Karpas-422 (cell line): ENCODE measurements at regions not wholly inside any gene's neighbourhood (a gene's known extent, or its start where the extent isn't known, plus 50 kb on each side); places are given as distances from the start of the nearest gene placed in this dataset.
A peak's percentile ranks its signal among the peaks of the same experiment; 100 is the strongest.

Experiments used
- DNase-seq: peaks from one replicate; pipeline ENCODE4 v3.0.0-alpha.2; 2015
- H2AFZ ChIP-seq: fragments of 200-600 bp; sonication (generic); 2 replicates; pipeline ENCODE4 v1.6.1; 2014; ENCODE audit warnings: antibody characterized with exemption, low read length, mixed read lengths
- H3K27ac ChIP-seq: fragments of 200-600 bp; sonication (generic); 2 replicates; pipeline ENCODE4 v1.5.1; 2014; ENCODE audit warnings: mild to moderate bottlenecking, low read length, moderate library complexity
- H3K27me3 ChIP-seq: fragments of 200-600 bp; sonication (generic); 2 replicates; pipeline ENCODE4 v1.6.1; 2014; ENCODE audit warnings: low read length, mixed read lengths
- H3K36me3 ChIP-seq: fragments of 200-600 bp; sonication (generic); 2 replicates; pipeline ENCODE4 v1.6.1; 2014; ENCODE audit warnings: low read length, mixed read lengths; ENCODE audit not compliant: insufficient read depth
- H3K4me1 ChIP-seq: fragments of 200-600 bp; sonication (generic); 2 replicates; pipeline ENCODE4 v1.6.1; 2014; ENCODE audit warnings: mild to moderate bottlenecking, low read length, mixed read lengths
- H3K4me2 ChIP-seq: fragments of 200-600 bp; sonication (generic); 2 replicates; pipeline ENCODE4 v1.6.1; 2014; ENCODE audit warnings: low read length, low read depth, mild to moderate bottlenecking; ENCODE audit not compliant: poor library complexity, severe bottlenecking
- H3K4me3 ChIP-seq: fragments of 200-600 bp; sonication (generic); 2 replicates; pipeline ENCODE4 v1.5.1; 2014; ENCODE audit warnings: mild to moderate bottlenecking, antibody characterized with exemption, low read length, mixed read lengths
- H3K79me2 ChIP-seq: fragments of 200-600 bp; sonication (generic); 2 replicates; pipeline ENCODE4 v1.6.1; 2014; ENCODE audit warnings: mild to moderate bottlenecking, low read length, mixed read lengths
- H3K9ac ChIP-seq: fragments of 200-600 bp; sonication (generic); 2 replicates; pipeline ENCODE4 v1.6.0; 2014; ENCODE audit warnings: low read length
- H3K9me2 ChIP-seq: fragments of 200-600 bp; sonication (generic), shearing (Covaris generic); replicated peaks from 2 replicates; pipeline ENCODE4 v1.6.0; 2014; ENCODE audit warnings: mild to moderate bottlenecking, low read length, moderate library complexity; ENCODE audit not compliant: insufficient read depth
- H3K9me3 ChIP-seq: fragments of 300-700, 200-600 bp; sonication (generic); 2 replicates; pipeline ENCODE4 v1.6.1; 2014; ENCODE audit warnings: low read length, mixed read lengths
- H4K20me1 ChIP-seq: fragments of 200-600 bp; sonication (generic); 2 replicates; pipeline ENCODE4 v1.6.1; 2014; ENCODE audit warnings: mild to moderate bottlenecking, antibody characterized with exemption, low read length, low read depth; ENCODE audit not compliant: insufficient read depth

- Histone ChIP-seq H4K20me1 (no peaks in the 10 kb centered on the region), H3K27ac (no peak overlapping the region), H3K9ac (no peak overlapping the region), H3K4me2 (no peak overlapping the region), H3K79me2 (no peaks in the 10 kb centered on the region), H3K9me2 (no peaks in the 10 kb centered on the region), H3K36me3 (no peaks in the 10 kb centered on the region), H3K4me1 (no peaks in the 10 kb centered on the region), H3K9me3 (no peaks in the 10 kb centered on the region), H3K27me3 (no peaks in the 10 kb centered on the region), H2AFZ (no peak overlapping the region), H3K4me3 (no peak overlapping the region)
- DNase-seq, result no peak
These were observed 153.7 kb downstream of the TUSC7 start for GRCh38 chr3:116863270-116863770.

DNA sequence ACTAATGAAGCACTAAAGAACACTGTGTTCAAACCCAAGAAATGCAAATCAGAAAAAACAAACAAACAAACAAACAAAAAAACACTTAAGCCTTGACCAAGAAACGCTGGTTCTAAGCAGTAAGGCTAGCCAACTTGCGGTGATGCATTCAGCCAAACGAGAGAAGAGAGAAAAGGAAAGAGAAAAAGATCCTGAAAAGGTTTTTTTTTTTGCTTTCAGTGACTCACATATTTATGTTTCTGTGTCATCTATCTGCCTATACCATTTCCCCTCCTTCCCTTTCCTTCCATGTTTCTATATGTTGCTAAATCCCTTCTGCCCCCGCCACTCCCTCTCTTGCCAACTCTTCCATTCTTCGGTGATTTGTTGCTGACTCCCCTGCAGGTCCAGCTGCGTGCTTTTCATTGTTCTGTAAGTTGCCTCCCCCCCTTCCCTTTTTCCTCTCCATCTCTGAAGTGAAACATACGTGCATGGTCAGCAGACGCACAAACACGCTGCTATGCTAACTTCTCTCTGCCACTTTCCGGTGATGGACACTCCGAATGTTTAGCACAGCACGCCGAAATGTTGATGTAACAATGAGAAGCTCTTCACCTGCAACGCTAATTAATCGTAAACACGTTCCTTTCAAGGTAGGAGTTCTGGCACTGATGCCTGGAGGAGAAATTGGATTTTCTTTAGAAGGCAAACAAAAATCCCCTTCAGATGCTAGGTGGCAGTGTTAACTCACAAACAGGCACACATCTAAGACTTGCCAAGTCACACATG, 154.4 kb downstream of the TUSC7 start:
- H3K4me3 ChIP-seq, result no peak overlapping the region
- H3K9me2 ChIP-seq, result no peaks in the 10 kb centered on the region
- H3K9ac ChIP-seq, result no peak overlapping the region
- peak; percentile 45 for DNase-seq
- H3K27ac ChIP-seq, result no peak overlapping the region
- no peak overlapping the region for H3K4me2 ChIP-seq
- no peaks in the 10 kb centered on the region for H4K20me1 ChIP-seq
- no peaks in the 10 kb centered on the region for H3K27me3 ChIP-seq
- H3K4me1 ChIP-seq, result no peaks in the 10 kb centered on the region
- no peak overlapping the region for H2AFZ ChIP-seq
- H3K36me3 ChIP-seq, result no peaks in the 10 kb centered on the region
- no peaks in the 10 kb centered on the region for H3K79me2 ChIP-seq
- H3K9me3 ChIP-seq, result no peaks in the 10 kb centered on the region

GRCh38 chr3:116864590-116864927, 155.0 kb downstream of the TUSC7 start:
- Histone ChIP-seq H3K9ac (no peak overlapping the region), H3K4me1 (no peaks in the 10 kb centered on the region), H3K27ac (no peak overlapping the region), H3K27me3 (no peaks in the 10 kb centered on the region), H3K4me2 (no peak overlapping the region), H3K9me2 (no peaks in the 10 kb centered on the region), H2AFZ (no peak overlapping the region), H4K20me1 (no peaks in the 10 kb centered on the region), H3K36me3 (no peaks in the 10 kb centered on the region), H3K4me3 (no peak overlapping the region), H3K79me2 (no peaks in the 10 kb centered on the region), H3K9me3 (no peaks in the 10 kb centered on the region)
- no peak for DNase-seq

- H3K4me3 ChIP-seq, result no peak overlapping the region
- no peaks in the 10 kb centered on the region for H3K4me1 ChIP-seq
- no peaks in the 10 kb centered on the region for H4K20me1 ChIP-seq
- H3K27ac ChIP-seq, result no peak overlapping the region
- H3K4me2 ChIP-seq, result no peak overlapping the region
- H3K36me3 ChIP-seq, result no peaks in the 10 kb centered on the region
- H3K79me2 ChIP-seq, result no peaks in the 10 kb centered on the region
- H2AFZ ChIP-seq, result no peak overlapping the region
- DNase-seq, result no peak
- no peaks in the 10 kb centered on the region for H3K27me3 ChIP-seq
- H3K9ac ChIP-seq, result no peak overlapping the region
- H3K9me3 ChIP-seq, result no peaks in the 10 kb centered on the region
- no peaks in the 10 kb centered on the region; the same call in 1 of the 2 replicates for H3K9me2 ChIP-seq
These were observed 160.8 kb downstream of the TUSC7 start for GRCh38 chr3:116870379-116870778.

DNA sequence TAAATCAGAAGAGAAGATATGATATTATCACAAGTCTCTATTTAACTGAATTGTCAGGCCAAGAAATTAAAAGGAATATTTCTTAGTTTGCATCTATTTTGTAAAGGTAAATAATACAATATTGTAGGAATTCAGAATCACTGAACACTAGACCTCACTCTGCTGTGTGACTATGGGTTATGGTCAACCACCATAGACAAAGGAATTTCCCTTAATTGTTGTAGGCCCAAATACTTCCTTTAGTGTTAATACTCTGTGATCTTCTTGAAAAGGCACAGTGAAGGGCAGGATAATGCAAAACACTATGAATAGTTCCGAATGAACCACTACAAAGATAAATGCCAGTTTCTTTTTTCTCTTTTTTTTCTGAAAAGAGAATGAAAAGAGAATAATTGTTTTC, 162.3 kb downstream of the TUSC7 start:
- Histone ChIP-seq H4K20me1 (no peaks in the 10 kb centered on the region), H3K4me2 (no peak overlapping the region), H2AFZ (no peak overlapping the region), H3K4me1 (no peaks in the 10 kb centered on the region), H3K4me3 (no peak overlapping the region), H3K27ac (no peak overlapping the region), H3K9ac (no peak overlapping the region), H3K36me3 (no peaks in the 10 kb centered on the region), H3K9me2 (no peaks in the 10 kb centered on the region; the same call in 1 of the 2 replicates), H3K9me3 (no peaks in the 10 kb centered on the region), H3K79me2 (no peaks in the 10 kb centered on the region), H3K27me3 (no peaks in the 10 kb centered on the region)
- no peak for DNase-seq

DNA sequence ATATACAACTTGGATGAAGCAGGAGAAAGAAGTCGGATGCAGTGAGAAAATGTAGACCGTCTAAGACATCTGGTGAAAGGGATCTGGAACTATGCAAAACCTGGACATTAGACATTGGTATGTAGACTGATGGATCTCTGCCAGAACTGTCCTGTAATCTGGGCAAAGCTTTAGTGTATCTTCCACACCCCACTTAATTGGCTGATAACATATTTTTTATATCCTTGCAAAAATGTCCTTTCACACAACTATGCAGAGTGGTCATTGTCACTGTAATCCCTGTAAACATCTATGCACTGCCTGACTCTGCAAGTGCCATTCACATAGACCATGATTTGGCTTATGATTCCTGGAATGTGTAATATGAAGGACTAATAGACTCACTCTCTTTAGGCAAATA, 163.1 kb downstream of the TUSC7 start:
- DNase-seq, result no peak
- Histone ChIP-seq H3K4me2 (no peak overlapping the region), H3K36me3 (no peaks in the 10 kb centered on the region)

GRCh38 chr3:116873142-116873541, 163.6 kb downstream of the TUSC7 start:
- no peak overlapping the region for H3K9ac ChIP-seq
- H3K27me3 ChIP-seq, result no peaks in the 10 kb centered on the region
- DNase-seq, result no peak
- no peaks in the 10 kb centered on the region for H3K36me3 ChIP-seq
- no peak overlapping the region for H3K27ac ChIP-seq
- H3K4me1 ChIP-seq, result no peaks in the 10 kb centered on the region
- no peaks in the 10 kb centered on the region for H4K20me1 ChIP-seq
- H3K9me3 ChIP-seq, result no peaks in the 10 kb centered on the region
- no peak overlapping the region for H2AFZ ChIP-seq
- H3K4me2 ChIP-seq, result no peak overlapping the region
- H3K9me2 ChIP-seq, result no peaks in the 10 kb centered on the region; the same call in 1 of the 2 replicates
- no peak overlapping the region for H3K4me3 ChIP-seq
- H3K79me2 ChIP-seq, result no peaks in the 10 kb centered on the region

More for the DNA sequence above, 163.1 kb downstream of the TUSC7 start:
- no peaks in the 10 kb centered on the region; the same call in 1 of the 2 replicates for H3K9me2 ChIP-seq
- no peaks in the 10 kb centered on the region for H3K79me2 ChIP-seq
- H4K20me1 ChIP-seq, result no peaks in the 10 kb centered on the region
- no peaks in the 10 kb centered on the region for H3K9me3 ChIP-seq
- no peaks in the 10 kb centered on the region for H3K27me3 ChIP-seq
- H3K4me1 ChIP-seq, result no peaks in the 10 kb centered on the region
- H3K4me3 ChIP-seq, result no peak overlapping the region
- no peak overlapping the region for H3K27ac ChIP-seq
- no peak overlapping the region for H3K9ac ChIP-seq
- H2AFZ ChIP-seq, result no peak overlapping the region

DNA sequence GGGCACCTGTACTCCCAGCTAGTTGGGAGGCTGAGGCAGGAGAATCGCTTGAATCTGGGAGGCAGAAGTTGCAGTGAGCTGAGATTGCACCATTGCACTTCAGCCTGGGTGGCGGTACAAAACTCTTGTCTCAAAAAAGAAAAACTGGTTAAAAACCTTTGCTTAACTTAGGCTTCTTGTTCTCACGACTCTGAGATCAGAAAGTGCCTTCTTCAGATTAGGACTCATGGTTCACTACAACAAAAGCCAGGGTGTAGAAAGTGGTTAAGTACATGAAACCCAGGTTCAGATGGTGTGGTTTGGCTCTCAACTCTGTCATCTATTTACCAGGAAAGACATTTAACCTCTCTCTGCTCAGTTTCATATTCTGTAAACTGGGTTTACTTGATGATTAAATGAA, 168.4 kb downstream of the TUSC7 start:
- H3K4me1 ChIP-seq, result no peaks in the 10 kb centered on the region
- no peaks in the 10 kb centered on the region for H3K9me3 ChIP-seq
- no peaks in the 10 kb centered on the region; the same call in 1 of the 2 replicates for H3K9me2 ChIP-seq
- H3K9ac ChIP-seq, result no peak overlapping the region
- H3K4me3 ChIP-seq, result no peak overlapping the region
- no peaks in the 10 kb centered on the region for H3K27me3 ChIP-seq
- no peaks in the 10 kb centered on the region for H3K36me3 ChIP-seq
- DNase-seq, result no peak
- no peak overlapping the region for H3K27ac ChIP-seq
- no peaks in the 10 kb centered on the region for H3K79me2 ChIP-seq
- no peaks in the 10 kb centered on the region for H4K20me1 ChIP-seq
- no peak overlapping the region for H2AFZ ChIP-seq
- H3K4me2 ChIP-seq, result no peak overlapping the region
